NB4 (cell line): ENCODE measurements at regions not wholly inside any gene's neighbourhood (a gene's known extent, or its start where the extent isn't known, plus 50 kb on each side); places are given as distances from the start of the nearest gene placed in this dataset.

Source experiments
- CTCF ChIP-seq: IDR thresholded peaks from one replicate; pipeline ENCODE4 v1.5.1; 2012; ENCODE audit warnings: low read depth, low read length
- MAX ChIP-seq: IDR thresholded peaks from 2 replicates; pipeline ENCODE4 v1.6.1; 2011; ENCODE audit warnings: low read depth, low read length
- MYC ChIP-seq: IDR thresholded peaks from 2 replicates; pipeline ENCODE4 v1.6.1; 2011; ENCODE audit warnings: low read depth, low read length
- POLR2A ChIP-seq: IDR thresholded peaks from 2 replicates; pipeline ENCODE4 v1.6.1; 2011; ENCODE audit warnings: mild to moderate bottlenecking; ENCODE audit not compliant: insufficient read length; ENCODE audit errors: extremely low read depth

- TF ChIP-seq POLR2A = no peak
- no peak for TF ChIP-seq CTCF
- no peak for TF ChIP-seq MAX
- TF ChIP-seq MYC = no peak
These were observed 214.0 kb upstream of the ADGRL4 start for GRCh38 chr1:79220509-79220908.
